OCI-LY1 (cell line): ENCODE measurements at regions not wholly inside any gene's neighbourhood (a gene's known extent, or its start where the extent isn't known, plus 50 kb on each side); places are given as distances from the start of the nearest gene placed in this dataset.

Experiments used
- CTCF ChIP-seq: fragments of 200-600 bp; sonication (generic), shearing (Covaris generic); IDR thresholded peaks from 2 replicates; pipeline ENCODE4 v1.5.1; 2017; ENCODE audit warnings: mild to moderate bottlenecking, antibody characterized with exemption, low read length, moderate library complexity, mixed read lengths
- EZH2 ChIP-seq: fragments of 200-600 bp; sonication (generic), shearing (Covaris generic); IDR thresholded peaks from 2 replicates; pipeline ENCODE4 v1.8.0; 2017; ENCODE audit warnings: borderline replicate concordance, mixed run types, mild to moderate bottlenecking, antibody characterized with exemption, low read length, moderate library complexity, mixed read lengths

GRCh38 chr6:10215326-10216110, 199.4 kb downstream of the TFAP2A start:
- TF ChIP-seq CTCF (no peak), EZH2 (no peak)
